ENCODE measurements at regions not wholly inside any gene's neighbourhood (a gene's known extent, or its start where the extent isn't known, plus 50 kb on each side); places are given as distances from the start of the nearest gene placed in this dataset.
"Not testable (repeated sequence)": the region's sequence is repeated elsewhere in the genome, so short reads cannot be mapped to it uniquely, and the experiment has no call there.

DNA sequence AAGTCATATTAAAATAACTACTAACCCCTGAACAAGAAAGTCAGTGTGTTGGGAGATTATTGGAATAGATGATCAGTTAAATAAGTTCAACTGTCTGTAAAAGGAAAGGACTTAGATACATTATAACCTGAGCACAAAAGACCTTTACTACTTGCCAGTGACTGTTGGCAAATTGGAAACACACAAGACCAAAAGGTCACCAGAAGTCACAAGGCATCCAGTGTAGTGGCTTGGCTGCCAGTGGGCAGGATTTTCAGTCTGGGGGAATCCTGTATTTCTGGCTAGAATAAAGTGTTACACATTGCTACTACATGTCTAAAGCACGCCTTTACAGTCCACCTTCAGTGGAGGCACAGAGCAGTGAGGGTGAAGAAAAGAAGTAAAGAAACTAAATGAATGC, 108.3 kb upstream of the AR start:
- DNase-seq (ENCODE audit: low spot score), result no peak
- TF ChIP-seq, protein P1, sequence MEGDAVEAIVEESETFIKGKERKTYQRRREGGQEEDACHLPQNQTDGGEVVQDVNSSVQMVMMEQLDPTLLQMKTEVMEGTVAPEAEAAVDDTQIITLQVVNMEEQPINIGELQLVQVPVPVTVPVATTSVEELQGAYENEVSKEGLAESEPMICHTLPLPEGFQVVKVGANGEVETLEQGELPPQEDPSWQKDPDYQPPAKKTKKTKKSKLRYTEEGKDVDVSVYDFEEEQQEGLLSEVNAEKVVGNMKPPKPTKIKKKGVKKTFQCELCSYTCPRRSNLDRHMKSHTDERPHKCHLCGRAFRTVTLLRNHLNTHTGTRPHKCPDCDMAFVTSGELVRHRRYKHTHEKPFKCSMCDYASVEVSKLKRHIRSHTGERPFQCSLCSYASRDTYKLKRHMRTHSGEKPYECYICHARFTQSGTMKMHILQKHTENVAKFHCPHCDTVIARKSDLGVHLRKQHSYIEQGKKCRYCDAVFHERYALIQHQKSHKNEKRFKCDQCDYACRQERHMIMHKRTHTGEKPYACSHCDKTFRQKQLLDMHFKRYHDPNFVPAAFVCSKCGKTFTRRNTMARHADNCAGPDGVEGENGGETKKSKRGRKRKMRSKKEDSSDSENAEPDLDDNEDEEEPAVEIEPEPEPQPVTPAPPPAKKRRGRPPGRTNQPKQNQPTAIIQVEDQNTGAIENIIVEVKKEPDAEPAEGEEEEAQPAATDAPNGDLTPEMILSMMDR (IDR thresholded peaks at IDR 0.05; ENCODE audit: borderline replicate concordance, control extremely low read depth, extremely low read depth, insufficient read depth, missing control alignments), result no peak
- in situ Hi-C loops (cut with MboI; ENCODE audit: low sequenced_read_pairs, unreplicated experiment), result no loop called here

DNA sequence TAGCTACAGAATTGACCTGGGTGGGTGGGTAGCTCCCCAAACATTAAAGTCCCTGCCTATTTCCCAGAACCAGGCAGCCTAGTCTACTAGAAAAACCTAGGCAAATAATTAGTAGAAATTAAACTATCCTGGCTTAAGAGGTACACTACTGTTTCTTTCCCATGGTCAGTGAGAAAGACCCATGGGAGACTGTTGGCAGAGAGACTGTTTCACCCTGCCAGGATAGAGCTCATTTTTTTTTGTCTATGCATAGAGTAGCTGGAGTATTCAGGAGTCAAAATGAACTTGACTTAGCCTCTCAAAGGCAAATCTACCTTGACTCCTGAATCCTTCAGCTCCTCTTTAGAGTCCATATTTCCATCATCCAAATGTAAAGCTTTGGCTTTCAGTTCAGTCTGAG, 107.0 kb upstream of the AR start:
- DNase-seq (ENCODE audit: low spot score), result no peak
- in situ Hi-C loops (cut with MboI; ENCODE audit: low sequenced_read_pairs, unreplicated experiment), result no loop called here
- TF ChIP-seq, protein P1 (IDR thresholded peaks at IDR 0.05; ENCODE audit: borderline replicate concordance, control extremely low read depth, extremely low read depth, insufficient read depth, missing control alignments), result no peak

DNA sequence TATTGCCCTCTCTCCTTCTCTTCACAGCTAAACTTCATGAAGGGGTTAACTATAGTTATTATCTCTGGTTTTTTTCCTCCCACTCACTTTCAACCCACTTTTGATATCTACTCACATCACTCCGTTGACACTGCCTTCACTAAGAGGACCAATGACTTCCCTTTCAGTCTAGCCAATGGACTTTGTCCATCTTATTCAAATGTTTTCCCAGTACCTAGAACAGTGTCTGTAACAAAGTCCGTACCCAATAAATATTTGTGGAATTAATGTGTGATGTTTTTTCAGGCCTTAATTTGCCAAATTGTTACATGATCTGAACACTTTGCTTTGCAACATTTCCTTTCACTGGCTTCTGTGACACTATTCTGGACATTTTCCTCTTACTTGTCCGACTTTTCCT, 106.0 kb upstream of the AR start:
- DNase-seq (ENCODE audit: low spot score), result no peak
- in situ Hi-C loops (cut with MboI; ENCODE audit: low sequenced_read_pairs, unreplicated experiment), result no loop called here
- TF ChIP-seq, protein P1 (IDR thresholded peaks at IDR 0.05; ENCODE audit: borderline replicate concordance, control extremely low read depth, extremely low read depth, insufficient read depth, missing control alignments), result no peak

DNA sequence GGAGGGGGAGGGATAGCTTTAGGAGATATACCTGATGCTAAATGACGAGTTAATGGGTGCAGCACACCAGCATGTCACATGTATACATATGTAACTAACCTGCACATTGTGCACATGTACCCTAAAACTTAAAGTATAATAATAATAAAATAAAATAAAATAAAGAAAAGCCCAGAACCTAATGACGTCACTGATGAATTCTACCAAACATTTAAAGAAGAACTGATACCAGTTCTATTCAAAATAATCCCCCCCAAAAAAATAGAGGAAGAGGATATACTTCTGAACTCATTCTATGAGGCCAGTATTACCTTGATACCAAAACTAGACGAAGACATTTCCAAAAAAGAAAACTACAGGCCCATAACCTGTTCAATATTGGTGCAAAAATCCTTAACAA, 68.6 kb upstream of the AR start:
- DNase-seq (ENCODE audit: low spot score); in situ Hi-C loops (cut with MboI; ENCODE audit: low sequenced_read_pairs, unreplicated experiment): not testable (repeated sequence)

DNA sequence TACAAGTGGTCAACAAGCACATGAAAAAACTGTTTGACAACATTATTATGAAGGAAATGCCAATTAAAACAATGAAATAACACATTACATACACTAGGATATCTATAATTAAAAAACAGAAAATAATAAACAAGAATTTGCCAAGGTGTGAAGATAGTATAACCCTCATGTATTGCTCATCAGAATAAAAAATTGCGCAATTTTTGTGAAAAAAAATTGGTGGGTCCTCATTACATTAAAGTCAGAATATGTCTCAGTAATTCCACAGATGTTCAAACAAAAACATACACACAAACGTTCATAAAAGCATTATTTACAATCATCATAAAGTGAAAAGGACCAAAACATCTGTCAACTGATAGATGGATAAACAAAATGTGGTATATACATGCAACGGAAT, 63.0 kb upstream of the AR start:
- in situ Hi-C loops (cut with MboI; ENCODE audit: low sequenced_read_pairs, unreplicated experiment), result no loop called here
- no peak for DNase-seq (ENCODE audit: low spot score)
- TF ChIP-seq, protein P1 (IDR thresholded peaks at IDR 0.05; ENCODE audit: borderline replicate concordance, control extremely low read depth, extremely low read depth, insufficient read depth, missing control alignments), result no peak
